ENCODE measurements at regions not wholly inside any gene's neighbourhood (a gene's known extent, or its start where the extent isn't known, plus 50 kb on each side); places are given as distances from the start of the nearest gene placed in this dataset.

DNA sequence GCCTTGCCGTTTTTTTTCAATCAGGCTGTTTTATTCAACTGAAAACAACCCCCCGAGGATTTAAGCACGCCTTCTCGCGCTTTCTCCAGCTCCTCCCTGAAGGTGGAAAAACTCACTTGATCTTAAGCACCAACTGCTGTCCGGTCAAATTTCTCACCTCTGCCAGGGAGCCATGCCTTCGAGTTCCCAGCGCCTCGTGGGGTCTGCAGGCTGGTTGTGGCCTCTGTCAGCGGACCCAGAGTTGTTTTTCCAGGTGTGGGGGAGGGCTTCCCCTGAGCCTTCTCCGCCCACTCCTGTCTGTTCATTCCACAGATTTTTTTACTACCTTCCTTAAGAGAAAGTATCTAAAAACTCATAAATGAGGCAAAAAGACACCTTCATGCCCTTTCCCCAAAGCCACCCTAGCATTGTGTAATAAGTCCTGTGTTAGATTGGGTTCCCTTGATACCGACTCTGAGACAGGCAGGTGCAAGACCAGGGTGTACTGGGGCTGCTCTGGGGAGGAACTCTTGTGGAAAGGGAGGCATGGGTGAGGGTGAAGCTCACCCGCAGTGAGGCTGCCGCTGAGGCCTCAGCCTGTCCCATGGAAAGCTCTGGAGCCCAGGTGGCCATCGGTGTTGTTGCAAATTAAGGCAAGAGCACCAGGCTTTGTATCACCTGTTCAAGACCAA, 101.6 kb downstream of the AXIN2 start:
- FAIRE-seq: no peak
- TF ChIP-seq POLR2AphosphoS5 (IDR thresholded peaks at IDR 0.05; ENCODE audit: low read depth, low read length) (no peak), POLR2A (IDR thresholded peaks at IDR 0.05; ENCODE audit: low read depth, low read length) (no peak), SPI1 (IDR thresholded peaks at IDR 0.05; ENCODE audit: low read depth, low read length) (no peak), TAF1 (IDR thresholded peaks at IDR 0.05; ENCODE audit: low read depth, low read length) (no peak), PAX5 (IDR thresholded peaks at IDR 0.05; ENCODE audit: insufficient read depth, low read length, severe bottlenecking) (no peak), POU2F2 (IDR thresholded peaks at IDR 0.05; ENCODE audit: low read depth, low read length) (no peak)
- no peak for DNase-seq (ENCODE audit: insufficient read length, low spot score)

DNA sequence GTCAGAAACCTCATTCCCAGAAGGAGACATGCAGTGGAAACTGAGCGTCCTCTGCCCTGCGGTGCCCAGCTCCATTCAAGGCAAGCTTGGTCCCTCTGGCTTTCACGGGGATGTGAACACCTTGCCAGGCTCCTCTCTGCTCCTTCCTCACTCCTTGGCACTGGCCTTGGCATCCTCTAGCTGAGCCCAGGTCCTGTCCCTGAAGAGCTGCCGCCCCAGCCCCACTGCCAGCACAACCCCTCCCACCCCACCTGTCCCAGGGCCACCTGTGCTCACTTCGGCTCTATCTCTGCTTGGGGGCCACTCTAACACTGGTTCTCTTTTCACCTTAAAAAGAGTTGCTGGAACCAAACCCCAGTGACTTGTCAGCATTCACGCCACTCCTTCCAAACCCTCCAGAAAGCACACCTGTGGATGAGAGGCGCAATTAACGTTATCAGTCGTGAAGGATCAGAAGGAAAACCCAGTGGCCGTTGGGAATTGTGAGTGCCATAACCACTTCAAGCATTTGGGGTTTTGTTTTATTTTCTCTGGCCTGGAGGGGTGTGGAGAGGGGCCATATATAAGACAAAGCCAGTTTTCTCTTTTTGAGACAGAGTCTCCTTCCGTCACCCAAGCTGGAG, 103.7 kb downstream of the AXIN2 start:
- TF ChIP-seq PAX5 (IDR thresholded peaks at IDR 0.05; ENCODE audit: insufficient read depth, low read length, severe bottlenecking) (no peak), POLR2A (IDR thresholded peaks at IDR 0.05; ENCODE audit: low read depth, low read length) (no peak), TAF1 (IDR thresholded peaks at IDR 0.05; ENCODE audit: low read depth, low read length) (no peak), POU2F2 (IDR thresholded peaks at IDR 0.05; ENCODE audit: low read depth, low read length) (no peak), POLR2AphosphoS5 (IDR thresholded peaks at IDR 0.05; ENCODE audit: low read depth, low read length) (no peak), SPI1 (IDR thresholded peaks at IDR 0.05; ENCODE audit: low read depth, low read length) (no peak)
- no peak for DNase-seq (ENCODE audit: insufficient read length, low spot score)
- FAIRE-seq: no peak

DNA sequence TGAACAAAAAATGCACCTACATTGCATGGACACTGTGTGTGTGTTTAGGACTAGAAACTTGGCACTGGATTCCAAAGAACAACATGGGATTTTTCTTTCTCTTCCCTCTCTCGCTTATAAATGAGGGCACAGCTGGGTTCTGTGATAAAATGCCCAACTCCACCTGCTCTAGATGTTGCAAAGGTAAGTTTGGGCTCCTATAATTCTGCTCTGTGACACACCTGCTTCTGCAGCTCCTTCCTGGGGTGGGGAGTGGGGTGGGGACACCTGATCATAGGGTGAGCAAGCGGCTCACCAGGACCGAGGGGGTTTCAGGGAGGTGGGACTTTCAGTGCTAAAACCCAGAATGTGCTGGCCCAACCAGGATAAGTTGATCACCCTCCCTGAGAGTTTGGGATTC, 104.3 kb downstream of the AXIN2 start:
- no peak for FAIRE-seq

DNA sequence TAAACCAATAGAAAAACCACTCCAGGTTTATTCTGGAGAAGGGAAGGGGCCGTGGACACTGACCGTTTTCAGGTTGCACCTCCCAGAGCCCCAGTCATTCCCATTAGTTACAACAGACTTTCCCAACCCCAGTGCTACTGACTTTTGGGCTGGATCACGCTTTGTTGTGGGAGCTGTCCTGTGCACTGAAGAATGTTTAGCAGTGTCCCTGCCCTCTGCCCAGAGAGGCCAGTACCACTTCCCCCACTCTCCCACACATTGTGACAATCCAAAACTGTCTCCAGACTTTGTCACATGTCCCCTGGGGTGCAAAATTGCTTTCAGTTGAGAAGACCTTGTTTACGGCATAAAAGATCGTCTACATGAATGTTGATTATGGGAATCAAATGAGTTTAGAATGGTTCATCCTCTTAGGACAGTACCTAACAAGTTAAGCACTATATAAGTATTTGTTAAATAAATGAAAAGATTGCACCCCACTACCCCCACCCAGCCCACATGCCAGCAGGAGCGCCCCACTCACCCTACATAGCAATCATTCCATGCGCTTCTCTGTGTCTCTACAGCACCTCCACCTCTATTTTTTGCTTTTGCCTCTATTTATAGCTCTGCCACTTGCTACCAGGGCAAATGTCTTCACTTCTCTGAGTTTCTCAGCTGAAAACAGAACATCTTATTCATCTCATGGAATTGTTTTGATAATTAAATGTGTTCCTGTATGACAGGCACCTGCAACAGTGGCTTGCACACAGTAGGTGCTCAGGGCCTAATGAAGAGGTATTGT, 104.9 kb downstream of the AXIN2 start:
- DNase-seq (ENCODE audit: insufficient read length, low spot score) (no peak), FAIRE-seq (no peak)
- no peak for TF ChIP-seq POLR2A (IDR thresholded peaks at IDR 0.05; ENCODE audit: low read depth, low read length)
- TF ChIP-seq PAX5 (IDR thresholded peaks at IDR 0.05; ENCODE audit: insufficient read depth, low read length, severe bottlenecking): no peak
- TF ChIP-seq POU2F2 (IDR thresholded peaks at IDR 0.05; ENCODE audit: low read depth, low read length): no peak
- TF ChIP-seq POLR2AphosphoS5 (IDR thresholded peaks at IDR 0.05; ENCODE audit: low read depth, low read length): no peak
- no peak for TF ChIP-seq TAF1 (IDR thresholded peaks at IDR 0.05; ENCODE audit: low read depth, low read length)
- TF ChIP-seq SPI1 (IDR thresholded peaks at IDR 0.05; ENCODE audit: low read depth, low read length): no peak

More for the DNA sequence above, 104.3 kb downstream of the AXIN2 start:
- no peak for DNase-seq (ENCODE audit: insufficient read length, low spot score)
- TF ChIP-seq POLR2A (IDR thresholded peaks at IDR 0.05; ENCODE audit: low read depth, low read length) (no peak), POU2F2 (IDR thresholded peaks at IDR 0.05; ENCODE audit: low read depth, low read length) (no peak), SPI1 (IDR thresholded peaks at IDR 0.05; ENCODE audit: low read depth, low read length) (no peak), PAX5 (IDR thresholded peaks at IDR 0.05; ENCODE audit: insufficient read depth, low read length, severe bottlenecking) (no peak), POLR2AphosphoS5 (IDR thresholded peaks at IDR 0.05; ENCODE audit: low read depth, low read length) (no peak), TAF1 (IDR thresholded peaks at IDR 0.05; ENCODE audit: low read depth, low read length) (no peak)

DNA sequence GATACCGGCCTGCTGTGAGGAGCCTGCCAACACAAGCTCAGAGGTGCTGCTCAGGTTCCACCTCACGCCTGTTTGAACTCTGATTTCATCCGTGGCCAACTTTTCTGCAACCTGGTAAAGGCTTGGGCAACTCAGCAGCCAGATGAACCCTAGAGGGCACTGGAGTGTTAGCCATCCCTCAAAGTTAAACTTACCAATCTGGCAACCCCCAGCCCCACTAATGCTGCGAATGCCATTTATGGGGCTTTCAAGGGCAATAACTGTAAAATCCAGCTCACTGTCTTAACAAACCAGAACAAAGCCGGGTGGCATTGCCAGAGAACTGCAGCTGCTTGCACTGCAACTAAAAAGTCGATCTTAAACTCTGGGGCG, 105.5 kb downstream of the AXIN2 start:
- no peak for FAIRE-seq
- no peak for DNase-seq (ENCODE audit: insufficient read length, low spot score)
- TF ChIP-seq POU2F2 (IDR thresholded peaks at IDR 0.05; ENCODE audit: low read depth, low read length): no peak
- TF ChIP-seq SPI1 (IDR thresholded peaks at IDR 0.05; ENCODE audit: low read depth, low read length): no peak
- no peak for TF ChIP-seq PAX5 (IDR thresholded peaks at IDR 0.05; ENCODE audit: insufficient read depth, low read length, severe bottlenecking)
- TF ChIP-seq POLR2A (IDR thresholded peaks at IDR 0.05; ENCODE audit: low read depth, low read length): no peak
- TF ChIP-seq POLR2AphosphoS5 (IDR thresholded peaks at IDR 0.05; ENCODE audit: low read depth, low read length): no peak
- TF ChIP-seq TAF1 (IDR thresholded peaks at IDR 0.05; ENCODE audit: low read depth, low read length): no peak

DNA sequence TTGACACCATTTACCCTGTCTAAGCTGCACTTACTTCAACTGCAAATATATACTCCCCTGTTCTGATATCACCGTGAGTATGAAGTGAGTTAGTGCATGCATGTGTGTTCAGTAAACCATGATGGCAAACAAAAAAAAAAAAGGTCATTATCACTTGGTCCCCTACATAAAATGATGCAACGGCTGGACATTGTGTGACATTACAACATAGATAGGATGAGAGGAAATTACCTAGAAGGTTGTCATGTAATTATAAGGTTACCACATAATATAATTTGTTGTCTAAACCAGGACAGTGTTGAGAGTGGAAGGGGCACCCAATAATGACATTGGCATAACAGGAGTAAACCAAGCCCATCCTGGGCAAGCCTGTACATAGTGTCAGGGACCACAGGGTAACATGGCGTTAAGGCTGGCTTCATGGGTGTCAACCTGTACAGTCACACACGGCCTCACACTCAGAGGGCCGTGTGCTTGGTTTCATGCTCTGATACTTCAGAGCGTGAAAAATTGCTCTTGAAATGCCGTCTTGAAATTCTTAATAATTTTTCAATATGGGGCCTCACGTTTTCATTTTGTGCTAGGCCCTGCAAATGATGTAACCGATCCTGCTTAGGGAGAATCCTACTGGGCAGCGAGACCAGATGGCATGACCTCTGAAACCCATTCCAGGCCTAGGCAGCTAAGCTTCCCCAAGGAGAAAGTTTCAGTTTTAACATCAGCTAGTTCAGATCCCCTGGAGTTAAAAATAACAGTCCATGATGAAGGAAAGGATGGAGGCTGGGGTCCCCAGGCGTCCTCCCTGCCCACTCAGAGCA, 106.1 kb downstream of the AXIN2 start:
- FAIRE-seq: no peak
- DNase-seq (ENCODE audit: insufficient read length, low spot score): no peak
- TF ChIP-seq PAX5 (IDR thresholded peaks at IDR 0.05; ENCODE audit: insufficient read depth, low read length, severe bottlenecking) (no peak), POLR2A (IDR thresholded peaks at IDR 0.05; ENCODE audit: low read depth, low read length) (no peak), POU2F2 (IDR thresholded peaks at IDR 0.05; ENCODE audit: low read depth, low read length) (no peak), TAF1 (IDR thresholded peaks at IDR 0.05; ENCODE audit: low read depth, low read length) (no peak), POLR2AphosphoS5 (IDR thresholded peaks at IDR 0.05; ENCODE audit: low read depth, low read length) (no peak), SPI1 (IDR thresholded peaks at IDR 0.05; ENCODE audit: low read depth, low read length) (no peak)

- FAIRE-seq (no peak), DNase-seq (ENCODE audit: insufficient read length, low spot score) (no peak)
- TF ChIP-seq POLR2AphosphoS5 (IDR thresholded peaks at IDR 0.05; ENCODE audit: low read depth, low read length): no peak
- TF ChIP-seq POLR2A (IDR thresholded peaks at IDR 0.05; ENCODE audit: low read depth, low read length): no peak
- TF ChIP-seq POU2F2 (IDR thresholded peaks at IDR 0.05; ENCODE audit: low read depth, low read length): no peak
- TF ChIP-seq TAF1 (IDR thresholded peaks at IDR 0.05; ENCODE audit: low read depth, low read length): no peak
- TF ChIP-seq PAX5 (IDR thresholded peaks at IDR 0.05; ENCODE audit: insufficient read depth, low read length, severe bottlenecking): no peak
- no peak for TF ChIP-seq SPI1 (IDR thresholded peaks at IDR 0.05; ENCODE audit: low read depth, low read length)
These were observed 108.1 kb downstream of the AXIN2 start for GRCh38 chr17:65453204-65453931.

GRCh38 chr17:65449495-65449894, 112.0 kb downstream of the AXIN2 start:
- FAIRE-seq: no peak
- DNase-seq (ENCODE audit: insufficient read length, low spot score): no peak
- TF ChIP-seq TAF1 (IDR thresholded peaks at IDR 0.05; ENCODE audit: low read depth, low read length): no peak
- no peak for TF ChIP-seq PAX5 (IDR thresholded peaks at IDR 0.05; ENCODE audit: insufficient read depth, low read length, severe bottlenecking)
- no peak for TF ChIP-seq POLR2AphosphoS5 (IDR thresholded peaks at IDR 0.05; ENCODE audit: low read depth, low read length)
- no peak for TF ChIP-seq POU2F2 (IDR thresholded peaks at IDR 0.05; ENCODE audit: low read depth, low read length)
- no peak for TF ChIP-seq SPI1 (IDR thresholded peaks at IDR 0.05; ENCODE audit: low read depth, low read length)
- TF ChIP-seq POLR2A (IDR thresholded peaks at IDR 0.05; ENCODE audit: low read depth, low read length): no peak

Data from GM12891 (cell line).